Central memory CD8-positive, alpha-beta T cell (primary cell): ENCODE measurements at regions not wholly inside any gene's neighbourhood (a gene's known extent, or its start where the extent isn't known, plus 50 kb on each side); places are given as distances from the start of the nearest gene placed in this dataset.

Experiments
- ATAC-seq: fragments of 150-1000 bp; cut with Tn5 transposase; replicated peaks from 2 replicates; pipeline ENCODE4 v1.10.0; 2022; ENCODE audit warnings: mild to moderate bottlenecking, moderate FRiP score, moderate number of reproducible peaks; ENCODE audit not compliant: poor library complexity, severe bottlenecking; ENCODE audit errors: extremely low read depth
- DNase-seq, 2 donors: peaks; one replicate each; pipeline ENCODE4 v3.0.0; 2021; ENCODE audit warnings: low spot score in 2 of 2
- H3K27ac Mint-ChIP-seq: one replicate; pipeline ENCODE4 v1.8.0; 2022; ENCODE audit warnings: low read depth, mild to moderate bottlenecking, moderate library complexity, mixed read lengths
- H3K27me3 Mint-ChIP-seq: one replicate; pipeline ENCODE4 v1.8.0; 2022; ENCODE audit warnings: mixed read lengths
- H3K36me3 Mint-ChIP-seq: one replicate; pipeline ENCODE4 v1.8.0; 2022; ENCODE audit warnings: mild to moderate bottlenecking, moderate library complexity, mixed read lengths; ENCODE audit not compliant: insufficient read depth
- H3K4me1 Mint-ChIP-seq: one replicate; pipeline ENCODE4 v1.8.0; 2022; ENCODE audit warnings: mixed read lengths
- H3K4me3 Mint-ChIP-seq: one replicate; pipeline ENCODE4 v1.8.0; 2022; ENCODE audit warnings: mild to moderate bottlenecking, moderate library complexity, mixed read lengths
- H3K9me3 Mint-ChIP-seq: one replicate; pipeline ENCODE4 v1.8.0; 2022; ENCODE audit warnings: mixed read lengths

DNA sequence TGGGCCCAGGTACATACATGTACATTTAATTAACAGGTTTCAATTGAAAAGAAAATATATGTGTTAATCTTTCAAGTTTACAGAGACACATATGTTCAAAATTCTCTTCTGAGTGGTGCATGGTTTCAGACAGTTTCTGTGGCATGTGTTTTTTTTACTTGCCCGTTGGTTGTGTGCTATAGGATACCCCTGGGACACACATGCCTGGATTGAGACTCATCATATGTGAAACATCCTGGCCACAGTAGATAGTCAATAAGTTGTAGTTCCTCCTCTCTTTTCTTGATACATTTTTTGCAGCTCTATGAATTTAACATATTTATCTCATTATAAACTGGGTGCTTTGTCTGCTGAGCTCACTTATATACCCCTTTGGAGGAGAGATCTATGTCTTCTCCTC, 207.8 kb upstream of the CTBP2 start:
- Mint-ChIP-seq H3K27me3 (peaks cover 17% of the 10 kb centered on the region), H3K9me3 (peaks cover 11% of the 10 kb centered on the region), H3K4me3 (no peak overlapping the region), H3K36me3 (no peaks in the 10 kb centered on the region), H3K27ac (no peak overlapping the region), H3K4me1 (no peaks in the 10 kb centered on the region)
- no peak for DNase-seq
- ATAC-seq = no peak

DNA sequence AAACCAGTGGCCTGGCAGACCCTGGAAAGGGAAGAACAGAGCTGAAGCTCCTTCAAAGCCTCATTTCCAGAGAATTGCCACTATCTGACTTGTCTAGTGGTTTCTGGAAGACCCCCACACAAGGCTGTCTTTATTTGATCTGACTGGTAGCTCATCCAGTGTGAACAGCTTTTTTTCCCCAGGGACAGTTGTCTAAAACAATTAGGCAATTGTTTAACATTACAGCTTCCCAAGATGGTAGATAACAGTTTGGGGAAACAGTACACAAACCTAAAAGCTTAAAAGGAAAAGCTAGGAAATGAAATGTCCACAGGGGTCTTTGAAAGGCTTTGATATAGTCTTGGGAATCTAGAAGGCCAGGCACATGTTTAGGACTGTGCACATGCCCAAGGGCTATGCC, 203.4 kb upstream of the CTBP2 start:
- Mint-ChIP-seq H3K36me3 (no peaks in the 10 kb centered on the region), H3K9me3 (peaks cover 19% of the 10 kb centered on the region), H3K27me3 (peaks cover 29% of the 10 kb centered on the region), H3K4me3 (no peak overlapping the region), H3K27ac (no peak overlapping the region), H3K4me1 (no peaks in the 10 kb centered on the region)
- no peak for ATAC-seq
- DNase-seq = no peak

DNA sequence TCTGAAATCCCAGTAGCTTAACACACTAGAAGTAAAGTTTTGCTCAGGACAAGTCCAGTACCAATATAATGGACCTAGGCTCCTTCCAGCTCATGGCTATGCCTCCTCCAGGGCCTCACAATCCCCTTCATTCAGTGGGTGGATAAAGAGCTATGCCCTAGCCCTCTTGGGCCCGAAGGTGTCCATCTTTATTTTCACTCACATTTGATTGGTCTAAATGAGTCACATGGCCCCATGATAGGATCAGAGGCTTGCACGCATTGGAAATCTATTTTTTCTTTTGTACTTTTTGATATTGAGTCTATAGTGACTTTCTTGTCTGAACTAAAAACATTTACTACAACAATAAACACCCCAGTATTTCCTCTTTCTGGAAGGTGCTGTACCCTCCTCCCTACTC, 202.6 kb upstream of the CTBP2 start:
- no peak for ATAC-seq

DNA sequence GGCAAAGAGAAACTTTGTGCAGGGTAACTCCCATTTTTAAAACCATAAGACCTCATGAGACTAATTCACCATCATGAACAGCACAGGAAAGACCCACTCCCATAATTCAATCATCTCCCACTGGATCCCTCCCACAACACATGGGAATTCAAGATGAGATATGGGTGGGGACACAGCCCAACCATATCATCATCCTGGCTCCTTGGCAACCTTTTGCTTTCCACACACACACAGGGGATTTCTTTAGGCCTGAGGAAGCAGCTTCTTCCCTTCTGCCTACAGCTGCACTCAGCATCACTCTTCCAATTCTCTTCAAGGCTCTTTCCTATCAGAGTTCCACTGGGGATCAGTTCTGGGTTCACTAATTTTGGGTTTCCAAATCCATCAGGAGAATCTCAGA, 199.0 kb upstream of the CTBP2 start:
- Mint-ChIP-seq H3K36me3 (no peaks in the 10 kb centered on the region), H3K4me3 (no peak overlapping the region), H3K4me1 (no peaks in the 10 kb centered on the region), H3K27ac (no peak overlapping the region), H3K9me3 (peaks cover 10% of the 10 kb centered on the region), H3K27me3 (peaks cover 38% of the 10 kb centered on the region)
- ATAC-seq (no peak), DNase-seq (no peak)

More for the DNA sequence above, 202.6 kb upstream of the CTBP2 start:
- no peak for DNase-seq
- H3K36me3 Mint-ChIP-seq = no peaks in the 10 kb centered on the region
- no peak overlapping the region for H3K27ac Mint-ChIP-seq
- H3K27me3 Mint-ChIP-seq = peaks cover 29% of the 10 kb centered on the region
- no peak overlapping the region for H3K4me3 Mint-ChIP-seq
- no peaks in the 10 kb centered on the region for H3K4me1 Mint-ChIP-seq
- H3K9me3 Mint-ChIP-seq = peaks cover 20% of the 10 kb centered on the region

DNA sequence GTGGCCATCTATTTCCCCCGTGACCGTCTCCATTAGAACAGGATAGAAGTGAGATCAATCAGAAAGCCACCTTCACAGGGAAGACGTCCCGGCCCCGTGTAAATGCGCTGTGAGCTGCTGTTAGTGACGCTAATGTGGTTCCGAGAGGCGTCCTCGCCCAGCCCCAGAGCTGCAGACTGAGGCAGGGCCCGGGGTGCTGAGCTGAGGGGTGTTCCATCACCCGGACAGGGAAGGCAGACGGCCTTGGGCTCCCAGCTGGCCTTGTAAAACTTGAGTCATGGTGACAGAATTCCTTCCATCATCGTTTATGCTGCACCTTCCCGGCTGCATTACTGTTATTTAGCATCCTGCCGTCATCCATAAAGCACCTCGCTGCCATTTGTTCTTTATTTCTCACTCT, 195.3 kb upstream of the CTBP2 start:
- ATAC-seq = no peak
- no peak overlapping the region for H3K4me3 Mint-ChIP-seq
- peaks cover 37% of the 10 kb centered on the region for H3K27me3 Mint-ChIP-seq
- DNase-seq = no peak
- no peaks in the 10 kb centered on the region for H3K4me1 Mint-ChIP-seq
- peaks cover 10% of the 10 kb centered on the region for H3K9me3 Mint-ChIP-seq
- H3K27ac Mint-ChIP-seq = no peak overlapping the region
- no peaks in the 10 kb centered on the region for H3K36me3 Mint-ChIP-seq

DNA sequence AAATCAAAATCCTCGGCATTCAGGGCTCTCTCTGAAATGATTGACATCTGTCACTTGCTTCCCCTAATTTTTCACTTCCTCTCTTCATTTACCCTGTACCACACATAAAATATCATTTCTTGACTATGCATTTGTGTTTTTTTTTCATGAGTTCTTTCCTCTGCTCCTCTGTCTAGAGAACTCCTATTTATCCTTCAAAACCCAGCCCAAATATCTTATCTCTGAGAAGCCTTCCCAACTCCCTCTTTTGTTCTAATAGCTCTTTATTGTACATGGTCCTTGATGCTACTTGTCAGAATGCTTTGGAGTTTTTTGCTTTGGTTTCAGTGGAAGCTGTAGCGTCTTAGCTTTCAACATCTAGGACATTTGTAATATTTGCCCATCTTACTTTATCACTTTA, 190.2 kb upstream of the CTBP2 start:
- no peak for DNase-seq
- Mint-ChIP-seq H3K27ac (no peak overlapping the region), H3K36me3 (no peaks in the 10 kb centered on the region), H3K9me3 (no peaks in the 10 kb centered on the region), H3K4me1 (no peaks in the 10 kb centered on the region), H3K27me3 (peaks cover 13% of the 10 kb centered on the region), H3K4me3 (no peak overlapping the region)
- ATAC-seq = no peak

DNA sequence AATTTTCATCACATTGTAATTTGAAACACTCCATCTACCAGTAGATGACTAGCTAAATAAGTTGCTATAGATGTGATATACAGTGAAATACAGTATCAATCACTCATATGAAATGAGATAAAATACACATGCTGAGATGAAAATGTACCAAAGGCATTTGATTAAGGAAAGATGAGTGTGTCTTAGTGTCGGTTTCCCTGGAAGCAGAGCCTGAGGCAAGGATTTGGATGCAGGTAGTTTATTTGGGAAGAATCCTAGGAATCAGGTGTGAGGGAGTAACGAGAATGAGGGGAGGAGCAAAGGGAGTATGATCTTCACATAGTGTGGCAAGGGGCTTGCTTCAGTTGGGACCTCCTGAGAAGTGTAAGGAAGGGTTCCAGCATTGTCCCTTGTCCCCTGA, 188.2 kb upstream of the CTBP2 start:
- no peaks in the 10 kb centered on the region for H3K9me3 Mint-ChIP-seq
- DNase-seq (no peak), ATAC-seq (no peak)
- no peak overlapping the region for H3K27ac Mint-ChIP-seq
- H3K4me1 Mint-ChIP-seq = no peaks in the 10 kb centered on the region
- no peak overlapping the region for H3K4me3 Mint-ChIP-seq
- H3K27me3 Mint-ChIP-seq = peaks cover 24% of the 10 kb centered on the region
- no peaks in the 10 kb centered on the region for H3K36me3 Mint-ChIP-seq

DNA sequence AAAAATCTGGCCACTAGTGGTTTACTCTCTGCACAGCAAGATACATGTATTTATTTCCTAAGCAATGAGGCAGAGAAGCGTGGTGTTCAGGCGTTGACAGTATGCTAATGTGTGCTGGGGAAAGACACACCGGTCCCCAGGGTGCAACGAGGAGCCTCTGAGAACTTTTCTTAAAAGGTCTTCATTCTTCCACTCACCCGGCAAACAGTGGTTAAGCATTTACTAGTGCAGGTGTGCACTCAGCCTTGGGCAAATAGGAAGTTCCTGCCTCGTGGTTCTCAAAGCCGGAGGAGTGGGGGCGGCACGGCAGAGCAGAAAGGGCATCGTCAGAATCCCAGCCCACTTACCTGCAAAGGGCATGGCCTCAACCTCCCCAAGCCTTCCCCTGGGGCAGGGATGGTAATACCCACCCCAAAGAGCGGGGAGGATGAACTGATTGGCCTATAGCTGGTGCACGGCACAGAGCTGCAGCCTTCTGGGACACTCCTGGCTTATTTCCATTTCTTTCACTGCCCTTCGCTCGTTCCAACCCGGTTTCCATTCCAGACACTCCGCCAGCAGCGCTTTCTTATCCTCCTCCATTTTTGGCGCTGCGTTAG, 184.3 kb upstream of the CTBP2 start:
- H3K27me3 Mint-ChIP-seq = peaks cover 12% of the 10 kb centered on the region
- ATAC-seq = no peak
- no peaks in the 10 kb centered on the region for H3K9me3 Mint-ChIP-seq

DNA sequence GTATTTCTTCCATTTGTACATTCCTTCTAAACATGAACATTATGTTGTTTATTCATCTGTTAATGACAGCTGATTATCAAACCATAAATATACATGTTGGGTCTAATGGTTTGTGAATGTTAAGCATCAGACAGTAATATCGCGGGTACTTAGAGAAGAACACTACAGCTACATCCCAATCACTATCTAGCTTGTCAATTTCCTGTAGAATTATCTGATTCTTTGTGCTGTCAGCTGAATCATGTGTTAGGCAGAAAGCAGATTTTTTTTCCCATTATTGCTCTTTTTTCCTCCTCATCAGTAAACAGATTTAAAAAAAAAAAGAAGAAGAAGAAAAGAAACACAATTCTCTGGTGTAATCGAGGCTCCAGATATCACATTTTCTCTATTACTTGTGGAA, 183.6 kb upstream of the CTBP2 start:
- no peak overlapping the region for H3K27ac Mint-ChIP-seq
- H3K36me3 Mint-ChIP-seq = no peaks in the 10 kb centered on the region
- no peaks in the 10 kb centered on the region for H3K4me1 Mint-ChIP-seq
- no peaks in the 10 kb centered on the region for H3K9me3 Mint-ChIP-seq
- H3K4me3 Mint-ChIP-seq = no peak overlapping the region
- H3K27me3 Mint-ChIP-seq = peaks cover 12% of the 10 kb centered on the region
- DNase-seq (no peak), ATAC-seq (no peak)

More for the DNA sequence above, 184.3 kb upstream of the CTBP2 start:
- H3K4me1 Mint-ChIP-seq = no peaks in the 10 kb centered on the region
- H3K4me3 Mint-ChIP-seq = no peak overlapping the region
- no peak overlapping the region for H3K27ac Mint-ChIP-seq
- DNase-seq = no peak
- H3K36me3 Mint-ChIP-seq = no peaks in the 10 kb centered on the region

DNA sequence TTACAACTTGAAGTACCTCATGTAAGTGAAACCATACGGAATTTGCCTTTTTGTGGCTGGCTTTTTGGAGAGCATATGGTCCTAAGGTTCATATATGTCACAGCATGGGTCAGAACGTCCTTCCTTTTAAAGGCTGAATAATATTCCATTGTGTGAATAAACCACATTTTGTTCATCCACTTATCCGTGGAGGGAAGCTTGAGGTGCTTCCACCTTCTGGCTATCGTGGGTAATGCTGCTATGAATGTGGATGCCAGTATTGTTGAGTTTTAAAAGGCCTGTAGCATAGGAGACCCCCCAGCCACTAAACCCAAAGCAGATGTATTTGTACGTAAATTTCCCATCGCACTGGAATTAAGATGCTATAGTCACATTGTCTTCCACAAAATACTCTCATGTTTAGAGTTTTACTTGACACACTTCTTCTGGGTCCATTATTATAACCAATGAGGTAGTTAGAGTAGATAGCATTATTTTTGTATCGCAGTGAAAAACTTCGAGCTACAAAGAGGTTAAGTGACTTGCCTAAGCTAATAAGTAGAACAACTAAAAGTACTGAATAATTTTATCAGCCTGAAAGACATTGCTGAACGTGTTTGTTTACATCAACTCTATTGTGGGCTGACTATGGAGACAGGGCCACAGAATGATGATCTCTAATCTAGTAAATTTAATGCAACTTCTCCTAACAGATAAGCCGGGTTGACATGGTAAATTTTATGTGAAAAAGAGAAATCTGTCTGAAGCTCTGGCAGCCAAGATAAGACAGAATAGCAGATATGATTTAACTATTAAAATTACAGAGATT, 183.0 kb upstream of the CTBP2 start:
- no peaks in the 10 kb centered on the region for H3K36me3 Mint-ChIP-seq
- H3K27me3 Mint-ChIP-seq = peaks cover 12% of the 10 kb centered on the region
- H3K4me3 Mint-ChIP-seq = no peak overlapping the region
- H3K27ac Mint-ChIP-seq = no peak overlapping the region
- ATAC-seq (no peak), DNase-seq (no peak)
- no peaks in the 10 kb centered on the region for H3K9me3 Mint-ChIP-seq
- H3K4me1 Mint-ChIP-seq = no peaks in the 10 kb centered on the region

DNA sequence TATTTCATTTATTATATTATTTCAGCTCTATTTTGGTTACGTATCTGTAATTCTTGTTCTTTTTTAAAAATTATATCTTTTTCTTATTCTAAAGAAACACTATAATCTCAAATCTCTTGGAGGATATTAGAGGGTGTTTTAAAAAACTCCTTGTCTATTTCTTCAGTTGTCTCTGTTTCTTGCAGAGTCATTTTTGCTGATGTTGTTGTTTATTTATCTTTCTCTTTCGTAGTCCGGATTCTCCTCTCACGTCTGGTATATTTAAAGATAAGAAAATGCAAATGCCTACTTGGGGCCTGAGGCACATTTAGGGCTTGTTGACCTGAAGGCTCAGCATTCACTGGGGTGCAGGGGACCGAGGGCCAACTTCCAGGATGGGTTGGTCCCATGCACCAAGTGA, 181.2 kb upstream of the CTBP2 start:
- Mint-ChIP-seq H3K27ac (no peak overlapping the region), H3K4me1 (no peaks in the 10 kb centered on the region), H3K27me3 (peaks cover 12% of the 10 kb centered on the region), H3K4me3 (no peak overlapping the region), H3K36me3 (no peaks in the 10 kb centered on the region), H3K9me3 (no peaks in the 10 kb centered on the region)
- DNase-seq = no peak
- no peak for ATAC-seq

DNA sequence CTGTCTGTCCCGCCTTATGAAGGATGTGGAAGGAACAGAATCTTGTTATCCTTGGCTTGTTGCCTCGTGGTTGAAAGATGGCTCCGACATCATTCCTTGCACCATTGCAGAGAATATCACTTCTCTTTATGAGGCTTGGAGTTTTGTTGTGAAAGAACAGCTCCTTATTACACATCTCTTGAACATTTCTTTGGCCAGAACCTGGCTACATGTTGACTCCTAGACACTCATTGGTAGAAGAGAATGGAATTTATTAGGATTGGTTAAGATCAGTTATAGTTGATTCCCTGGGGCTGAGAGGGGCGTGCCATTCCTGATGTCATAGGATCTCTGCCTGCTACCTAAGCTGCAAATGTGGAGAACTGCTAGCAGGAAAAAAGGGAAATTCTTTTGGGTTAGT, 180.5 kb upstream of the CTBP2 start:
- Mint-ChIP-seq H3K36me3 (no peaks in the 10 kb centered on the region), H3K4me3 (no peak overlapping the region), H3K27ac (no peak overlapping the region), H3K4me1 (no peaks in the 10 kb centered on the region), H3K9me3 (no peaks in the 10 kb centered on the region), H3K27me3 (peaks cover 12% of the 10 kb centered on the region)
- DNase-seq = no peak
- no peak for ATAC-seq

DNA sequence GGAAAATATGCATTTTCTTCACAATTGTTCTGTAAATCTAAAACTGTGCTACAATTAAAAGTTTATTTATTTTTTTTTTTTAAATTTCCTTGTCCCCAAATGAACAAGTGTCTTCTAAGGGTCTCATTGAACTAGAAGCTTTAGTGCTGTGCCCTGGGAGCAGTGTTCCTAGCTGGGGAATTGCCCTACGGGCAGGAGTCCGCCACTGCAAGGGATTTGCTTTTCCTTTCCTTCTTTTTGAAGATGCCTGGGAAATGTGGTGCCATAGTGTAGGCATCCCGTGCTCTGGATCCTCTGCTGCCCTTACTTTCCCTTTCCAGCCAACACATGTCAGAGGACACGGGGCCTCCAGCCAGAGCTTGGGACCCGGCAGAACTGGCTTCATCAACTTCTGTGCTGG, 177.1 kb upstream of the CTBP2 start:
- H3K4me1 Mint-ChIP-seq = no peaks in the 10 kb centered on the region

More for the DNA sequence above, 177.1 kb upstream of the CTBP2 start:
- H3K9me3 Mint-ChIP-seq = no peaks in the 10 kb centered on the region
- ATAC-seq (no peak), DNase-seq (no peak)
- H3K27me3 Mint-ChIP-seq = no peaks in the 10 kb centered on the region
- no peak overlapping the region for H3K27ac Mint-ChIP-seq
- H3K4me3 Mint-ChIP-seq = no peak overlapping the region
- no peaks in the 10 kb centered on the region for H3K36me3 Mint-ChIP-seq
